Head of caudate nucleus (tissue), 42 donors: ENCODE measurements at regions not wholly inside any gene's neighbourhood (a gene's known extent, or its start where the extent isn't known, plus 50 kb on each side); places are given as distances from the start of the nearest gene placed in this dataset.

Source experiments
- DNase-seq, 42 donors: peaks; one replicate each; pipeline versions ENCODE4 v3.0.0 to v3.0.0-alpha.2; 2020 to 2021; ENCODE audit warnings: mixed read lengths in 7 of 42
- intact Hi-C: fragments of 100-400 bp; cut with DNase I; formaldehyde crosslinking; loops from one replicate; pipeline ENCODE4 v1.15.0; 2022

DNA sequence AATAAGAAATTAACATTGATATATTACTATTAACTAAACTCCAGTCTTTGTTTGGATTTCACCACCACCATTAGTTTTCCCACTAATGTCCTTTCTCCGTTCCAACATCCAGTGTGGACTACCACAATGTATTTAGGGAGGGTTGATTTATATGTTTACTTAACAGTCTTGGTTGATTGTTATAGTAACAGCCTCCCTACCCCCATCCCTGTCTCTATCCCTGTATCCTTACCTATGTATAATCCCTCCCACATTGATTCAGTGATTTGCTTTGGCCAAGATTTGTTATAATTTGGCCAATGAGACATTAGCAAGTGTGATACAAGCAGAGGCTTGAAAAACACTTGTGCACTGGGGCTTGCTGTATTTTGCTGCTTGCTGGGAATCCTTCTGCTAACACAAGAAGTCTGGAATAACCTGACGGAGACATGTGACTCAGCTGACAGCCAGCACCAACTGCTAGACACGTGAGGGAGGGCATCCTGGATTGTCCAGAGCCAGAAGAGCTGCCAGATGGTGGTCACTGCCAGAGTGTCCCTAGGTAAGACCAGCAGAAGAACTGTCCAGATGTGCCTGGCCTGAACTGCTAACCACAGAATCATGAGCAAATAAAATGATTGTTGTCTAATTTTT lies 51.2 kb upstream of the TCF7 start:
- intact Hi-C loops, result no loop called here
- DNase-seq, result no peak

DNA sequence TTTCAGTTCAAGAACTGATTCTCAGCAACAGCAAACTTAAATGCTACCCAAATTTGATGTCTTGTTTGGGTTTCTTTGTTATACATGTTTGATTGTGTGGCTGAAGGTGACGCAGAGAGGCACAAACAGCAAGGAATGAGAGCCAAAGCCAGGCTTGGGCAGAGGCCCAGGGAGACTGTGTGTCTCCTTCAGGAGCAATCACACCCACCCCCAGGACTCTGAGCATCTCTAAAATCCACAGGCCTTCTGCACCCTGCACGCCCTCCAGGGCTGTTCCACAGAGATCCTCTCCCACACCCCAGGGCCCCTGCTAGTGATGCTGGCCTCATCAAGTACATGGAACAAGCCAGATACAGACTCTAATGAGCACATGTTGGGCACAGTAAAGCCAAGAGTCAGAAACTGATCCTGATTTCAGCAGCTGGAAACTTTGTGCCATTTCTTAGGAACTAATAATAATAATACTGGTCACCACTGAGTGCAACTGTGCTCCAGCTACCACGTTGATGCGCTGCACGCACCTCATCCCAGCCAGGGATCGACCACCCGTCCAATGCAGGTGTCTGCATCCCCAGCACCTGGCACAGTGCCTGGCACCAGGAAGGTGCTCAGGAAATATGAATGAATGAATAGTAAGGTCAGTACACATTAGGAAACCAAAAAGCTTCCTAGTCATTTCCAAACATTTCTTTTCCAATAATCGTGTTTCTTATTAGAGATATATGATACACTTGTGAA lies 54.6 kb upstream of the TCF7 start:
- DNase-seq, result peak in 2 of 42 donors; percentile 9 to 11
- intact Hi-C loops, result no loop called here

GRCh38 chr5:134055015-134055414 lies 50.2 kb upstream of the VDAC1 start:
- intact Hi-C loops, result no loop called here

More at GRCh38 chr5:134055015-134055414, 50.2 kb upstream of the VDAC1 start:
- no peak for DNase-seq
